ELR (cell line): ENCODE measurements at regions not wholly inside any gene's neighbourhood (a gene's known extent, or its start where the extent isn't known, plus 50 kb on each side); places are given as distances from the start of the nearest gene placed in this dataset.

Source experiments
- DNase-seq: peaks from one replicate; pipeline ENCODE4 v3.0.0-alpha.2; 2015; ENCODE audit warnings: low read depth

DNA sequence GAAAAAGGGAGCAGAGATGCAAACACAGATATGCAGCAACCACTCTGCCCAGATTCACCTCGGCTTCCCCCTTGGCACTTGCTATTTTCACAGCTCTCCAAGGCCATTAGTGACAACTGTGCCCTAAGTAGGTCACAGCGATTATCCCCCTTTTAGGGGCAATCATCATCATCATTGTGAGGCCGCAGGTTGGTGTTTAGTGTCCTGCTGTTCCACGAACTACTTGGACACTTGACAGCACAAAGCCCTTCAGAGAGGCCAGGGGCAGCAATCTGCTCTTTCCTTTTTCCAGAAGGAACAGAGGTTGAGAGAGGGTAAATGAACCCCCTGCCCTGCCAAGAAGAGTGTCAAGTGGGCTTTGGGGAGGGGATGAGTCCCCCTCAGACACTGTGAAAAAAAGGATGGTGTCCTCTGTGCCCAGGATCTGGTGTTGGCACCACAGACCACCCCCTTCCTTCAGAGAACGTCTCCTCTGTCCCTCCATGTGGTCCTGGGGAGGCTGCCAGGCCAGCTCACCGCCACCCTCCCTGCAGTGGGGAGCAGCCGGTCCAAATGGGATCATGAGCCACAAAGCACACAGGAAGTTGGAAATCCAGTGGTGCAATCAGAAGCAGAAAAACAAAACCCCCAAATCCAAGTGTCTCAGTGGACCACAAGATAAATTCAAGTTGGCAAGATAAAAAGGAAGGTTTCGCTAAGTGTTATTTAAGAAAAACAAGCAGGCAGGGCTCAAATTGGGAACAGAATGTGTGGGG lies 78.4 kb upstream of the MED9 start:
- DNase-seq: peak; percentile 13

DNA sequence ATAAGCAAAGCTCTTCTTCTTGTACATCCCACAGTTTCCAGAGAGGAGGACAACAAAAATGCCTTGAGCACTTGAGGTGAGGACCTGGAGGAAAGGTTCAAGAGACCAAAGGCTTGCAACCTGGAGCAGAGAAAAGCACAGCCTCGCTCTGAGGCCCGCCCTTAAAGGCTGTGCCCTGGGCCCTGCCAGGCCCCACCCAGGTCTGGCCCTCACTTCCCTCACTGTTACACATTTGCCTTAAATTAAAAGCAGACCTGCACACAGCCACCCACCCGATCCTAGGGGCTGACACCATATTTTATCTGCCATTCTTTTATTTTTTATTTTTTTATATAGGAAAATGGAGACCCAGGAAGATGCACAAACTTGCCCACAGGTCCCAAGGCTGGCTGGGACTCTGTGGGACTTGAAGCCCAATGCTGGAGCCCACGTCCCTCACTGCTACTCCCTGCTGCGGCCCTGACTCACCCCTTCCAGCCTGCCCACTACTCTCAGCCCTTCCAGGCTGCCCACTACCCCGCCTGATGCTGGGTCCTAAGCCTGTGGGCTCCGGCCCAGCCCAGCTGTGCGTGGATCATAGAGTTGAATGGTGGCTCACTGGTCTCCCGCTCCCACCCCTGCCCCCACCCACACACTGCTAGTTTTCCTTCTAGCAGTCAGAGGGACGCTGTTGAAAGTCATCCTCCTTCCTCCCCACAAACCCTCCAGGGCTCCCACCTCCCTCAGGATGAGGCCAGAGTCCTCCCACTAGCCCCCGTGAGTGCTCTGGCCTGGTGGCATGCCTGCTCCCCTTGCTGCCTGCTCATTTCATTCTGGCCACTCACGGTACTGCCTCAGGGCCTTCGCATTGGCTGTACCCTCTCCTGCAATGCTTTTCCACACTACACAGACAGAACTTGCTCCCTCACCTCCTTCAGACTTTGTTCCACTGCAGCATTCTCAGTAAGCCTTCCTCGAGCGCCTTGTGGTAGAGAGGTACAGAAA lies 77.6 kb upstream of the MED9 start:
- DNase-seq: no peak

DNA sequence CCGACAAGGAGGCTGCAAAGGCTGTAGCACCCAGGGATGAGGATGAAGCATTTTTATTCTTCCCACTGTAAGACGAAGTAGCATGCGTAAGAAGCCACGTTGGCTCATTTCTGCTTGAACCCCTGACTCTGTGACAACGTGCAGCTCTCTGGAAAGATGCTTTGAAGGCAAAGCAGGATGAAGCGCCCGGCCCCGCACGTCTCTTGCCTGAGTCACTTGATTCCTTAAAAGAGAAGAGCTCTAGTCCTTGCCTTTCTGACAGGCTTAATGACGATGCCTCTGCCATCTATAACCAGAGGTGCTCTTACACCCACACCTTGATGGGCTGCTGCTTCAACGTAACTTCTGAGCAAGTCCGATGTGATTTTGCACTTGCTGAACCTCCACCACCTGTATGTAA lies 76.7 kb upstream of the MED9 start:
- no peak for DNase-seq

DNA sequence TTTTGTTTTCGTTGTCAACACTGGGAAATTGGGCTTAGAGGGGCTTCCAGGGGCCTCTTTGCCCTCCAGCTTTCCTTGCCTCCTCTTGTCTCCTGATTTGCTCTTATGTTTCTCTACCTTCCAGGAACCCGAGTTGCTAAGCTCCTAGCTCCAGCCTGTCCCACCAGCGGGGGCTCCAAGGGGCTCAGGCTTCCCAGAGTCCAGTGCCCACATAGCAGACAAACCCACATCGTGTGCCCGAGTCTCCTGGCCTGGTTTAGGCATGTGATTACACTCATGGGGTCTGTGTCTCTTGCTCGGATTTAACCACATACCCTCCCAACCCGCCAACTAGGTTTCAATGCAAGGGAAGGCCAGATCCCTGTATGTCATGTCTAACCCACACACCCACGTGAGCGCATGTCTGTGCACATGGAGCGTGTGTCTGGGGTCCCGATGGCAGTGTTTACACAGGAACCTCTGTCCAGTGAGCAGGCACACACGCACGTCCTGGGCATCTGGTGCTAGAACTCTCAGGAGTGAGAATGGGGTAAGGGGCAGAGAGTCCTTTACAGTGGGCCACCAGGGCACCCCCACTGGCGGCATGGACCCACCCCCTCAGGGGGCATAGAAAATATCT lies 76.1 kb upstream of the MED9 start:
- no peak for DNase-seq

DNA sequence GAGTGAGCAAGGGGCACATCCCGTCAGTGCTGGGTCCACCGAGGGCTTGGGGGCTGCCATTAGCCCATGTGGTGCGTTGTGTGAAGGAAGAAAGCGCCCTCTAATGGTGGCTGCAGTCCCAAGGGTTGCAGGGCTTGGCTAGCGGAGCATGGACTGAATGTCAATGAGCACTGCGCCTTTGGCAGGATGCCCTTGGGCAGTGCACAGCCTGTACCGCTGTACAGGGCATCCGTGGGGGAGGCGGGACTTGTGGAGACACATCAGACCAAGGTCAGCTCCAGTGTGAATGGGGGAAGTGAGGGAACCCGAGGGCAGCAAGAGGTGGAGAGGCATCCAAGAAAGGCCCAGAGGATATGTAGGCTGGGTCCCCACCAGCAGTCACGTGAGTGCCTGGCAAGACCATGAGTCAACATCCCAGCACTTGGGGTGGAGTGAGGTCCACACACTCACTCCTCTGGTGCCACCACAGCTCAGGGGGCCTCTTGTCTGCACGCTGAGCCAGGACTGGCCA lies 75.5 kb upstream of the MED9 start:
- peak; percentile 65 for DNase-seq

DNA sequence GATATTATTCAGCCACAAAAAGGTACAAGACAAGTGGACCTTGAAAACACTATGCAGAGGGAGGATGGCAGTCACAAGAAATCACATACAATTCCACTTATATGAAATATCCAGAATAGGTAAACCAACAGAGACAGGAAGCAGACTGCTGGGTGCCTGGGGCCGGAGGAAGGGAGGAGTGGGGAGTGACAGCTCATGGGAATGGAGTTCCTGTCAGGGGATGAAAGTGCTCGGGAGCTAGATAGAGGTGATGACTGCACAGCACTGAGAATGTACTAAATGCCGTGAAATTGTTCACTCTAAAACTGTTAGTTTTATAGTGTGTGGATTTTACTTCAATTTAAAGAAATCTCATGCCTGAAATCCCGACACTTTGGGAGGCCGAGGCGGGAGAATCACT lies 74.2 kb upstream of the MED9 start:
- DNase-seq: peak; percentile 75

DNA sequence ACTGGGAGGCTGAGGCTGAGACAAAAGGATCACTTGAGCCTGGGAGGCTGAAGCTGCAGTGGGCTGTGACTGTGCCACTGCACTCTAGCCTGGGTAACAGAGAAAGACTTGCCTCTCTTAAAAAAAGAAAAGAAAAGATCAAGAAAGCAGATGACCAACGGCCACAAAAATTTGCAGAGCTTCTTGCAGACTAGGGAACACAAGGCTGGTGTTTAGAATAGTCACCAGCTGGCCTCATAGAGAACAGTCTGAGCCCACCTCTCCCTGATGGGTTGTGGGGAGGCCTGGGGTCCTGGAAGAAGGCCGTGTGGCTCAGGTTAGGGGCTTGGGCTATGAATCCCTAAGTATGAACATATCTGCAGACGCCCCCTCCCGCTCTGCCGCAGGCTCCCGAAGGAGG lies 73.7 kb upstream of the MED9 start:
- peak; percentile 14 for DNase-seq

DNA sequence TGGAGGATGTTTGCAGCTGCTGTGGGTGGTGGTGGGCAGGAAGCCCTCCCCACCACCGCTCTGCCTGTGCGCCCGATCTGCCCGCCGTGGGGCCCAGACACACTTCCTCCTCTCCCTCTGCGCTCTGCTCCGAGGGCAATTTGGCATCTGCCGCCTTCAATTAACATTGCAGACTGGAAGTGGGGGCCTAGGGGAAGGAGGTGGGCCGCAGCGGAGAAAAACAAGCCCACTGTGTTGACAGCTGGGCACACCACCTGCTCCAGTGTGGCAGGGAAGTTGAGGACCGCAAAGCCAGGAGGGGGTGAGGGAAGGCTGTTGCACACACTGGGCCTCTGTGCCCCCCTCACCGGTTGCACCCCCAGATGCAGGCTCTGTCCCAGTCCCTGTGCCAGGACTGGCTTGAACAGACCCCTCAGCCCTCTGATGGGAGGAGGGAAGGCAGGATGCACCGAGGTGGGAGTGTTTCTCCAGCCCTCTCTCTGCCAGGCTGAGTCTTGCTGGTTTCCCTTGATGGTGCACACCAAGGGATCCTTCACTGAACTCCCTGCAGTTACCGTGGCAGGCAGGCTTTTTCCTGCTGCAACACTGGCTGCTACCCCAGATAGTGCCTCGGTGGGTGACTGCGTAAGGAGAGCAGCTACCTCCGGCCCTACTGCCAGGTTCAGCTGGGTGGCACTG lies 72.8 kb upstream of the MED9 start:
- no peak for DNase-seq

DNA sequence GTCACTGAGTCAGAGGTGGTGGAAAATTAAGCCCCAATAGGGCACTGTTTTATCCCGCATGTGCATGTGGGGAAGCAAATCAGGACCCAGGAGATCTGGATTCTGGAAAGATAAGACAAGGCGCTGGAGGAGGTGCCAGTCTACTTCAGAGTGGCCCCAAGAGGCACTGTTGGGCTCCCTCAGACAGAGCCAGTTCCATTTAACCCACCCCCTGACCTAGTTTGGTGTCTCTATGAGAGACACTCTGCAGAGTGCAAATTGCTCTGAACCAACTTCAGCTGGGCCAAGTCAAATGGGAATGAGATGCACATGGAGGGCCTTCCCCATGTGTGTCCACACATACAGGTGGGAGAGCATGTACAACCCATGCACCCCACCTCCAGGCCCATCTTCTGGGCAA lies 71.1 kb upstream of the MED9 start:
- no peak for DNase-seq

DNA sequence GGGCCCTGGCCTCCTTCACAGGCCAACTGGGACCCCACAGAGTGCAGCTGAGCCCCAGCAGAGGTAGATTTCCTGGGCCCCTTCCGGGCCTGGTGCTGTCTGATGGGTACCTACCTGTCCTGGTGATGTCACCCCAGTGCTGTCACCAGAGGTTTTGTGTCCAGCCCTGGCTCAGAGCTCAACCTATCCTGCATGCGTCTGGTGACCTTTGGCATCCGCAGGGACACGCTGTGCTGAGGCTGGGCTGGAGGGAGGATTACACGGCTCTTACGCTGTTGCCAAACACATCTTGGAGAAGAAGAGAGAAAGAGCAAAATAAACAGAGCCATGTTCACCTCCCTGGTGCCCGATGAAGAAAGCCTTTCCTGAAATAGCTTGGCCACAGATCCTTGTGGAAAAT lies 70.6 kb upstream of the MED9 start:
- DNase-seq: no peak

DNA sequence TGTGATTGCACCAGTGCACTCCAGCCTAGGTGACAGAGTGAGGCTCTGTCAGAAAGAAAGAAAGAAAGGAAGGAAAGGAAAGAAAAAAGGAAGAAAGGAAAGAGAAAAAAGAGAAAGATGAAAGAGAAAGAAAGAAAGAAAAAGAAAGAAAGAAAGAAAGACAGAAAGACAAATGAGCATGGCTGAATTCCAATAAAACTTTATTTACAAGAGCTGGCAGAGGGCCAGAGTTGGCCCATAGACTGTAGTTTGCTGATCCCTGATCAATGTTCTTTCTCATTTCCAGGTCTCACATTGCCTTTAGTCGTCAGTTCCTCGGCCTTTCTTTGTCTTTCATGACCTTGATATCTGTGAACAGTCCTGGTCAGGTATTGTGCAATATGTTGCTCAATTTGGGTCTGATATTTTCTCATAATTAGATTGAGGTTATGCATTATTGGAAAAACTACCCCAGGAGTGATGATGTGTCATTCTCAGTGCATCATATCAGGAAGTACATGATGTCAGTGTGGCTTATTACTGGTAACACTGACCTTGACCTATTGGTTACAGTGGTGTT lies 68.5 kb upstream of the MED9 start:
- peak; percentile 76 for DNase-seq

DNA sequence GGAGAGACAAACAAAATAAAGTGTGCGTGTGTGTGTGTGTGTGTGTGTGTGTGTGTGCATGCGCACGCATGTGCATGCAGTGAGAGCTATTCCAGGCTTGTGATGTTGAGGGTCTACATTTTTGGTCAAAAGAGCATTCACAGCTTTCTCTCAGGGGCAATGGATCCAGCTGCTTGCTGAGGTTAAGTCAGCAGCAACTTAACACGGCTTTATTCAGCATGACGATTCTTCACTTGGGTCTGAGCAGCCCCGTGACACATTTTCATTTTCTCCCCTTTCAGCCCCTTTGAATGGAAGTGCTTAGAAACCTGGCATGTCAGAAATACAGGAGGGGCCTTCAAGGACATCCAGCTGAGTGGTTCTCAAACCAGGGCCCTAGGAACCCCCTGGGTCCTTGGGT lies 66.4 kb upstream of the MED9 start:
- no peak for DNase-seq

DNA sequence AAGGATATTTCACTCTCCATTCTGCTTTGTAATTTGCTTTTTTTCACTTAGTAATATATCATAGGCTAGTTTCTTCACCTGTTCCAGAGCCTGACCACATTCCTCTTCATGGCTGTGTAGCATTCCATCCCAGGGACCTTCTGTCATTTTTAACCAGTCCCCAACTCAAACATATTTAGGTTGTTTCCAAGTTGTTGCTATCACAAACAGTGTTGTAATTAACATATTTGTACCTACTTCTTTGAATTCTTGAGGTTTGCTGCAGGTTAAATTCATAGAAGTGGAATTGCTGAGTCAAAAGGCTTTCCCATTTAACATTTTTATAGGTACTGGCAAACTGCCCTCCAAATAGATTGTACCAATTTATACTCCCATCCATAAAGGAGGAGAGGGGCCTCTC lies 65.1 kb upstream of the MED9 start:
- peak; percentile 42 for DNase-seq

DNA sequence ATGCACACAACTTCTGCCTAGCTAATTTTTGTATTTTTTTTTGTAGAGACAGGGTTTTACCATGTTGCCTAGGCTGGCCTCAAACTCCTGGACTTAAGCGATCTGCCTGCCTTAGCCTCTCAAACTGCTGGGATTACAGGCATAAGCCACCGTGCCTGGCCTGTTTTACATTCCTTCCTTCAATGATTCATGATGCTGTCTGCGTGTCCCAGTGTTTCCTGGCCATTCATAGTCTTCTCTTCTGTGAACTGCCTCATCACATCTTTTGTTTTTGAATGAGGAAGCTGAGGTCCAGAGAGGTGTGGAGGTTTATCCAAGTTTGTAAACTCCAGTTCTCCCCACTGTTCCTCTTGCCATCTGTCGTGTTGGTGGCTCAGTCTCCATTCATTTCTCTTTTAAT lies 64.5 kb upstream of the MED9 start:
- peak; percentile 81 for DNase-seq

DNA sequence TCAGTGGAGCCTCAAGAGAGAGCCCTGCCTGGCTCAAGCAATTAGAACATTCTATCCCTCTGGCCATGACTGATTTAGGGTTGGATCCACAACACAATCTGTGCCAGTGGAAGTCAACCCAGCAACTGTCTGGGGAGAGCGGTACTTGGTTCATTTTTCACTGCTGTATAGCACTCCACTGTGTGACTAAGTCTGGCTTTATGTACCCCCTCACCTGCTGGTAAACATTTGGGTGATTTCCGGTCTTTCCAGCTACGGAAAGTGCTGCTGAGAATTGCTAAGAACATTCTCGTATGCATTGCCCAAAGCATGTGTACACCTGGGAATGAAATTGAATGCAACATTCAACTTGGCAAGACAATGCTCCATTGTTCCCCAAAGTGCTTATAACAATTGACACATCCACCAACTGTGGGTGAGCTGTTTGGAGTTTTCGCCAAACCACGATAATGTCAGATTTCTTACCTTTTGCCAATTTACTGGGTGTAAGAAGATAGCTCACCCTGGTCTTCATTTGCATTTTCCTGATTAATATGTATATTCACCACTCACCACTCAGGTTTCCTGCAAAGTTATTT lies 63.5 kb upstream of the MED9 start:
- peak; percentile 14 for DNase-seq

DNA sequence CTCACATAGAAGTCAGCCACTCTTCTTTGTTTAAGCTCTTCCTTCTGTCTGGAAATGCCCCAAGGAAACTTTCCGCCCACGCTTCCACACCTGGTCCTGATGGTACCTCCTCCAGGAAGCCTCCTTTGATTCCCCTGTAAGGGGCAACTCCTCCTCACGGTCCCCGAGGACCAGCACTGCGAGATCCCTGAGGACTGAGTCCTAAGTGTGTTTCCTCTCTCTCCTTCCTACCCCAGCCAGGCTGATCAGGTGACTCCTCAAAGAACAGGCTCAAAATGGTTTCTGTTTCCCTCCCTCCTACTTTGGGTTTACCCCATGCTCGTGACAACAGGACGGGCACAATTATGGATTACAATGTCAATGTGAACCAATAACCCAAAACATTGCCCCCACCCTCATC lies 63.0 kb upstream of the MED9 start:
- peak; percentile 32 for DNase-seq

DNA sequence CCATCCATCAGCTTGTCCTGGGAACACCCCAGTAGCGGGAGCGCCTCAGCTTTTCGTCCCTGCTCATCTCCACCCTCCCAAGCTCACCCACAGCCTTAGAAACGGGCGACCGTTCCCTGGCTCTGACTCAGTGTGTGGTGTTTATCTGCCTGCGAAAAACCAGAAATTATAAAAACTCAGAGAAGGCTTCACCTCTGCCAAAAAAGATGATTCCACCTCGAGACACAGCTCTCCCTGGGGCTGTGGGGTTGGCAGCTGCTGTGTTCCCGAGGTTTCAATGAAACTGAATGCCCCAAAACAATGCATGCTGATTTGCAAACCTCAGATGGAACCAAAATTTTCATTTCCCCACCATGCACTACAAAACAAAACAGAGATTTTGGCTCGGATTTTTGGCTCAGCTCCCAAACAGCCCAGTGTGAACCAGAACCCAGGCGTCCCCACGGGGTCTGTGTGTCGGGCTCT lies 62.4 kb upstream of the MED9 start:
- peak; percentile 61 for DNase-seq

DNA sequence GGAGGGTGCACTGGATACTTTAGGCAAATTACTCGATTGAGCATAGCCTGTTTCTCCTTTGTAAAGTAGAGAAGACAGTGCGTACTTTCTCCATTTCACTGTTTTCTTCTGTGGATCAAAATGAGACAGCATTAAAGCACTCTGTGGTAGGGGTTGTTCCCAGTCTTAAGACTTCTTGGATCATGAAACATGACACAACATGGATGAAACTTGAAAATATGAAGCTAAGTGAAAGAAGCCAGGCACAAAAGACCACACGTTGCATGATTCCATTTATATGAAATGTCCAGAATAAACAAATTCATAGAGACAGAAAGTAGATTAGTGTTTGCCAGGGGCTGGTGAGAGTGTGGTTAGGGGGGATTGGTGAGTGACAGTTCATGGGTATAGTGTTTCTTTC lies 61.8 kb upstream of the MED9 start:
- no peak for DNase-seq

DNA sequence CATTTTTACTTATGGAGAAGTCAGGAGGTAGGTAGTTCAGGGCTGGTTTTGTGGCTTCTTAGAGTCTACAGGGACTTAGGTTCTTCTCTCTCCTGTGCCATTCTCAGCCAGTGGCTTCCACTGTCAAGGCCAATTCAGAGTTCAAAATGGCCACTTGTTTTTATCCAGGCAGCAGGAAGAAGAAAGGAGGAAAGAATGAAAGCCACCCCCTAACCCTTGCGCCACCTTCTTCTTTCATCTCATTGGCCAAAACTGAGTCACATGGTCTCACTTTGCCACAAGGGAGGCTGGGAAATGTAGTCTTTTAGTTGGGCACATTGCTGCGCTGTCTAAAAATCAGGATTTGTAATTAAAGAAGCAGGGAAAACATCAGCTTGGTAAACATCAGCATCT lies 60.8 kb upstream of the MED9 start:
- DNase-seq: peak; percentile 83

DNA sequence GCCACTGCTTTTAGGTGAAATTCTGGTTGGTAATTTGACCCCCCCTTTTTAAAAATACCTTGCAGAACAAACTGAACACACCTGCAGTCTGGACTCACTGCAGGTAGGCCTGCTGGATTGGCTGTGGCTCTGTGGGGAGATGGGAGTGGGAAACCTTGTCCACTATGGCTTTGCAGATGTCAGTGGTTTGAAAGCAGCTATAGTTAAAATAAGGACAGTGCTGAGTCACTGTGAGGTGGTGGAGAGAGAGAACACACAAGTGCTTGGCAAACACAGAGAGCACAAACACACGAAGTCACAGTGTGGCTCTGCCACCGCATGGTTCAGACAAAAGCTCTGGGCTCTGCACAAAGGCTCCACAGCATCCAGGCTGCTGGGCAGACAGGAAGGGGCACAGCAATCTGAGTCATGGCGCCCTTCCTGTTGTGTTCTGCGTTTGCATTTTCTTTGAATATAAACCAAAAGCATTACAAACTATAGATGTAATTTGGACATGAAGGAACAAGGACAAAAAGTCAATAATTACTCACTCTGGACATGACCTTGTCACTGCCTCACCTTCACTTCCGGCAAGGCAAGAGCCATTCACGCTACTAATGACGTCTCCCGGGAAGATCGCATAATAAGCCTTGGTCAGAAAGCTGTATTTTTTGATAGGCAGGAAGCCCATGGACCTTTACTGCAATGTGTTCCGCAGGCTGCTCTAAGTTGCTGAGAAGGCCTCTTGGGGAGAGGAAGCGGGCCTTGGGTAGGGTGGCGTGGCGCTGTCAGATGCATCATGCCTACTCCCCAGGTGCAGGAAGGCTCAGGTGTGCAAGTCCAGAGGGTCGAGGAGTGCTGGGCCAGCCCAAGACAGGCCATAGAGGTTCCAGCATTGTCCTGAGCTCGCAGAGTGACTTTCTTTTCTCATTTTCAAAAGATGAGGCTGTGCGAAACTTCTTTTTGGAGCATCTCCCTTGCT lies 60.1 kb upstream of the MED9 start:
- DNase-seq: peak; percentile 79
